ENCODE measurements at regions not wholly inside any gene's neighbourhood (a gene's known extent, or its start where the extent isn't known, plus 50 kb on each side); places are given as distances from the start of the nearest gene placed in this dataset.
"Not testable (repeated sequence)": the region's sequence is repeated elsewhere in the genome, so short reads cannot be mapped to it uniquely, and the experiment has no call there.

DNA sequence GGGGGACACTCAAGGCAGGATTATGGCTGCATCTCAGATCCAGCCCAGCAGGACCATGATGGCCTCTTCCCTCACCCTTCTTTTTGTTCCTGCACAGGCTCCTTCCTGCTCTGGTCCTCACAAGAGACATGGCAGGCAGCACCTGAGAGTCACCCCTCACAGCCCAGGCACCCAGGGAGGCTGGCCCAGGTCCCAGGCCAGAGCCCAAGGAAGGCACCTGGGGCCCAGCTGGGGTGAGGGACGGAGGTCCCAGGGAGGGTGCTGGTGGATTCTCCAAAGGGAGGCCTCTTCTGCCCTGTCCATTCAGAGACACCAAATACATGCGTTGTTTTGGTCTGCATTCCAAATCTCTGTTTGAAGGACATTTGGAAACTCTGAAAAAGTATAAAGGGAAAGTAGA, 285.4 kb upstream of the HS6ST1 start:
- DNase-seq (ENCODE audit: low read depth): no peak
- no peak overlapping the region for H3K4me3 ChIP-seq (replicated peaks; ENCODE audit: low read depth, low read length)
- TF ChIP-seq, protein P1, sequence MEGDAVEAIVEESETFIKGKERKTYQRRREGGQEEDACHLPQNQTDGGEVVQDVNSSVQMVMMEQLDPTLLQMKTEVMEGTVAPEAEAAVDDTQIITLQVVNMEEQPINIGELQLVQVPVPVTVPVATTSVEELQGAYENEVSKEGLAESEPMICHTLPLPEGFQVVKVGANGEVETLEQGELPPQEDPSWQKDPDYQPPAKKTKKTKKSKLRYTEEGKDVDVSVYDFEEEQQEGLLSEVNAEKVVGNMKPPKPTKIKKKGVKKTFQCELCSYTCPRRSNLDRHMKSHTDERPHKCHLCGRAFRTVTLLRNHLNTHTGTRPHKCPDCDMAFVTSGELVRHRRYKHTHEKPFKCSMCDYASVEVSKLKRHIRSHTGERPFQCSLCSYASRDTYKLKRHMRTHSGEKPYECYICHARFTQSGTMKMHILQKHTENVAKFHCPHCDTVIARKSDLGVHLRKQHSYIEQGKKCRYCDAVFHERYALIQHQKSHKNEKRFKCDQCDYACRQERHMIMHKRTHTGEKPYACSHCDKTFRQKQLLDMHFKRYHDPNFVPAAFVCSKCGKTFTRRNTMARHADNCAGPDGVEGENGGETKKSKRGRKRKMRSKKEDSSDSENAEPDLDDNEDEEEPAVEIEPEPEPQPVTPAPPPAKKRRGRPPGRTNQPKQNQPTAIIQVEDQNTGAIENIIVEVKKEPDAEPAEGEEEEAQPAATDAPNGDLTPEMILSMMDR (IDR thresholded peaks at IDR 0.05; ENCODE audit: low read length, missing control alignments): no peak

DNA sequence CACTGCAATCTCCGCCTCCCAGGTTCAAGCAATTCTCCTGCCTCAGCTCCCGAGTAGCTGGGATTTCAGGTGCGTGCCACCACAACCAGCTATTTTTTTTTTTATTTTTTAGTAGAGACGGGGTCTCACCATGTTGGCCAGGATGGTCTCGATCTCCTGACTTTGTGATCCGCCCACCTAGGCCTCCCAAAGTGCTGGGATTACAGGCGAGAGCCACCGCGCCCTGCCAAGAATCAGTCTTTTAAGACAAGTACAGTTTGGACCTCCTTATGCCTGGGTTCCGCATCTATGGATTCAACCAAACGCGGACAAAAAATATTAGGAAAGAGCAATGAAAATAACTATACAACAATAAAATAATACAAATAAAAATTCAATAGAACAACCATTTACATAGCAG, 285.9 kb upstream of the HS6ST1 start:
- H3K4me3 ChIP-seq (replicated peaks; ENCODE audit: low read depth, low read length); DNase-seq (ENCODE audit: low read depth): not testable (repeated sequence)

DNA sequence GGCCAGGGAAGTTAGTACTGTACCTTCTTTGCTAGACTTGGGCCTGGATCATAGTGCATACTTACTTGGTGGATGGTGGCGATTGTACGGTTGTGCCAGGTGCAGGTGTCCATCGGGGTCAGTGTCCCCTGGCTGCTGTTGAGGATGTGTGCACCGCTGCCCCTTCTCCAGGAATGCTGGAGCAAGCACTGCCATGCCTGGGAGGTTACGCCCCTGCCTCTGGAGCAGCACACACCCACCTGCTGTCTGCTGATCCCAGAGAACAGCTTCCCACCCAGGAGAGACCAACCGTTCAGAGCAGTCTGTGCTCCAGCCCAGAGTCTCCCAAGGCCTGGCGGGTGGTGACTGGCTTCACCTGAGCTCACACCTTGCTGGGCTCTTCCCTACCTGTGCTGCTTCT, 286.8 kb upstream of the HS6ST1 start:
- TF ChIP-seq, protein P1 (IDR thresholded peaks at IDR 0.05; ENCODE audit: low read length, missing control alignments): no peak
- no peak overlapping the region for H3K4me3 ChIP-seq (replicated peaks; ENCODE audit: low read depth, low read length)
- DNase-seq (ENCODE audit: low read depth): no peak

DNA sequence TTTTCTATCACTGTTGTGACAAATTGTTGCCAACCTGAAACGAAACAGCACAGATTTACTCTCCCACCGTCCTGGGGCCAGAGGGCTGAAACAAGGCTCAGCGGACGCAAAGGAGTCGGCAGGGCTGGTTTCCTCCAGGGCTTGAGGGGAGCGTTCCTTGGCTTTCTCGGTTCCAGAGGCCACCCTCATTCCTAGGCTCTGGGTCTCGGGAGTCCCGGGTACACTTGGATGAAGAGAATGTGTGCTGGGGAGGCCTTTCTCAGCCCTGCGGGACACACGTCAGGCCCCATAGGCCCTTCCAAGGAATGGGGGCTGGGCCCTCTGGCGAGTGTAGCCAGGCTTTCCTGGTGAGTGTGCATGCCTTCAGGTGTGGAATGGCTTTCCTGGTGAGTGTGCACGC, 287.3 kb upstream of the HS6ST1 start:
- DNase-seq (ENCODE audit: low read depth): no peak
- H3K4me3 ChIP-seq (replicated peaks; ENCODE audit: low read depth, low read length): no peak overlapping the region
- TF ChIP-seq, protein P1 (IDR thresholded peaks at IDR 0.05; ENCODE audit: low read length, missing control alignments): no peak

DNA sequence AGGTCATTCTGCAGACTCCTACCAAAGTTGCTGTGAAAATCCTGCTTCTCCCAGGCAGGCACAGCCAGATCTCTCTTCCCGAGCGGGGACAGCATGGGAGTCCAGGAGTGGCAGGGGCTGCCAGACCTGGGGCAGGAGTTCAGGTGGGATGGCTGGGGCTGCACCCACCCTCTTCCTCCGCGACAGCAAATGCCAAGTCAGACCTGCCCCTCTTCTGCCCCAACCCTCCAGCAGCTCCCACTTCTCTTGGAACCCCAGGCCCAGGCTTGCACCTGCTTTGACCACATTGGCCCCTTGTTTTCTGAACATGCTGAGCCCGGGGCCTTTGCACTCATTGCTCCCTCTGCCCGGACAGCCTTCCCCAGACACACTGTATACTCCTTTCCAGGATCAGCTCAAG, 288.2 kb upstream of the HS6ST1 start:
- DNase-seq (ENCODE audit: low read depth): no peak
- no peak overlapping the region for H3K4me3 ChIP-seq (replicated peaks; ENCODE audit: low read depth, low read length)
- TF ChIP-seq, protein P1 (IDR thresholded peaks at IDR 0.05; ENCODE audit: low read length, missing control alignments): no peak

DNA sequence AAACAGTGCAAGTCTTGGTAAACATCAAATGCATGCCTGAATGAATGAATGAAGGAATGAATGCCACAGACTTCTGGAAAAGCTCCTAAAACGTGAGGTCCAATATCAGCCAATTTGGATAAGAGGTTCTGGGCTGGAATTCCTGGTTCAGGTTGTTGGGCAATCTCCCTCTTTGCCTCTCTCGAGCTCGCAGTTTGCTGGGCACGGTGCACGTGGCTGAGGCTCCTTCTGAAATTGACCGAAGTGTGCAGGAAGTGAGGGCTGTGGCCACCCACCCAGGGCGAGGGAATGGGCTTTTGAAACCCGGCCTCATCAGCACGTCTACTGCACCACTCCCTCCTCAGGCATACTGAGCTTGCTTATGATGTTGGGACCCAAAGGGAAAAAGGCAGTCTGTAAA, 288.8 kb upstream of the HS6ST1 start:
- H3K4me3 ChIP-seq (replicated peaks; ENCODE audit: low read depth, low read length): no peak overlapping the region
- TF ChIP-seq, protein P1 (IDR thresholded peaks at IDR 0.05; ENCODE audit: low read length, missing control alignments): no peak
- no peak for DNase-seq (ENCODE audit: low read depth)

DNA sequence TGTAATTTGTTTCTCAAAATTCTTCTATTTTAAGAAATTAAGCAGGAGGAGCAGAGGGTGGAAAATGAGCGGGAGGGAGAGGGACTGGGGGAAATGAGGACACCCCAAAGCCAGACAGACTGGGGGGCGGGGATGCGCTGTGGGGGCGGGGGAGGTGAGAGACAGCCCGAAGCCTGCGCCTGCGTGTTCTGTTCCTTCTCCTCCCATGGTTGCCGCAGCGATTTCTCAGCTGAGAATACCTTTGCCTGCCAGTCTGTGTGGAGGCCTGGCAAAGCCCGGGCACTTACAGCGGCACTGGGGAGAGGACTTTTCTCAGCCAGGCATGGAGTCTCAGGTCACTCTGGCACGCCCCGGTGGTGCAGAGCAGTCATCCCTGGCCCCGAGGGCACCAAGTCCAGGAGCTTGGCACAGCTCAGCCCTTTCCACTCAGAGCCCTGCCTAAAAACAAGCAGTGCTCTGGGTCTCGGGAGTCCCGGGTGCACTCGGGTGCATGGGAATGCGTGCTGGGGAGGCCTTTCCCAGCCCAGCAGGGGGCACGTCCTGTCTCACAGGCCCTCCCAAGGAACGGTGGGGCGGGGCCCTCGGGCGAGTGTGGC, 289.3 kb upstream of the HS6ST1 start:
- no peak overlapping the region for H3K4me3 ChIP-seq (replicated peaks; ENCODE audit: low read depth, low read length)
- DNase-seq (ENCODE audit: low read depth): no peak
- TF ChIP-seq, protein P1 (IDR thresholded peaks at IDR 0.05; ENCODE audit: low read length, missing control alignments): no peak
